ENCODE measurements at regions not wholly inside any gene's neighbourhood (a gene's known extent, or its start where the extent isn't known, plus 50 kb on each side); places are given as distances from the start of the nearest gene placed in this dataset.

GRCh38 chr1:189117072-189117770, 1360.4 kb downstream of the BRINP3 start:
- TF ChIP-seq CTCF (conservative IDR thresholded peaks at IDR 0.05; ENCODE audit: low read length) (no peak), EZH2phosphoT487 (IDR thresholded peaks at IDR 0.05; ENCODE audit: borderline replicate concordance, low read depth, low read length) (no peak)

All from OCI-LY7 (cell line).